ENCODE measurements at regions not wholly inside any gene's neighbourhood (a gene's known extent, or its start where the extent isn't known, plus 50 kb on each side); places are given as distances from the start of the nearest gene placed in this dataset.

DNA sequence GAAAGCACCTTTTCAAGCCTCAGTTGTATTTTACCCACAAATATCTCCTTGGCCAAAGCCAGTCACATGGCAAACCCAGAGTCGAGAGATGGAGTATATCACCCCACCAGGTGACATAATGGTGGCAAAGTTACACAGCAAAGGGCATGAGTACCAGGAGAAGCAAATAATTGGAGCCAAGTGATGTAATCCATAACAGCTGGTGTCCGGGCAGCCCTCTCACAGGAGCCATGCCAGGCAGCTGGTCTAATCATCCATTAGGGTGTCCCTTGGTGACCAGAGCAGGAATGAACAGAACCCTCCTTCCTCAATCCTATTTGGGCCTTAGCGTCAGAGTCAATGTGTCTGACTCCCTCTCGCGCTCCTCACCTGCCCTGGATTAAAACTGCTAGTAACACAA is 272.1 kb downstream of the LRFN2 start:
- in situ Hi-C loops (cut with HindIII; ENCODE audit: low sequenced_read_pairs), result no loop called here

- in situ Hi-C loops (cut with HindIII; ENCODE audit: low sequenced_read_pairs), result no loop called here
Measured at GRCh38 chr6:40313582-40313981, 273.6 kb downstream of the LRFN2 start.

DNA sequence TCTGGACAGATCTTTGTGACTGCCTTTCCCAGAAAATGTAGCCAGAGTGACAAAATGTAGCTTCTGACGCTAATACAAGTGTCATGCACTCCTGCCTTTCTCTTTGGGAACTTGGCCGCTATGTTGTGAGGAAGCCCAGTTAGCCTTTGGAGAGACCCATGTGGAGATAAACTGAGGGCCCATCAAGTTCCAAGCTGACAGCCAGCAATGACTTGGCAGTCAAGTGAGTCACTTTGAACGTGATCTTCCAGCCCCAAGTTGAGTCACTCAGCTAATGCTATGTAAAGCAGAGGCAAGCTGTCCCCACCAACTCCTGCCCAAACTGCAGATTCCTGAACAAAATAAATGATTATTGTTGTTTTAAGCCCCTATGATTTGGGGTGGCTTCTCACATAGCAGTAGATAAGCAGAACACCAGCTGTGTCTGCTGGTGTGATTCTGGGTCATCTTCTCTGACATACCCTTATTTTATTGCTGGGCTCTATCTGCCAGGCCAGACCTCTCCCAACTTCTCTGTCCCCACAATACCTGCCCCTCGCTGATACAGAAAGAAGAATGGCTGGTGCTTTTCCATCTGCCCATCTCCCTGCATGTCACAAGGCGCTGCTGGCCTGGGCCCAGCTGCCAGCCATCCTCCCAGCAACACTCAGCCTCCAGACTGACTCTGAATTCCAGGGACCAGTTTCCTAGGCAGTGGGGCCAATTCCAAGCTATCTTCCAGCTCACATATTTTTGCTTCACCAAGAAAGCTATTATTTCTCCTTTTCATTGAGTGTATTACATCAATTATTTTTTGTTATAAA is 274.8 kb downstream of the LRFN2 start:
- in situ Hi-C loops (cut with HindIII; ENCODE audit: low sequenced_read_pairs), result no loop called here

DNA sequence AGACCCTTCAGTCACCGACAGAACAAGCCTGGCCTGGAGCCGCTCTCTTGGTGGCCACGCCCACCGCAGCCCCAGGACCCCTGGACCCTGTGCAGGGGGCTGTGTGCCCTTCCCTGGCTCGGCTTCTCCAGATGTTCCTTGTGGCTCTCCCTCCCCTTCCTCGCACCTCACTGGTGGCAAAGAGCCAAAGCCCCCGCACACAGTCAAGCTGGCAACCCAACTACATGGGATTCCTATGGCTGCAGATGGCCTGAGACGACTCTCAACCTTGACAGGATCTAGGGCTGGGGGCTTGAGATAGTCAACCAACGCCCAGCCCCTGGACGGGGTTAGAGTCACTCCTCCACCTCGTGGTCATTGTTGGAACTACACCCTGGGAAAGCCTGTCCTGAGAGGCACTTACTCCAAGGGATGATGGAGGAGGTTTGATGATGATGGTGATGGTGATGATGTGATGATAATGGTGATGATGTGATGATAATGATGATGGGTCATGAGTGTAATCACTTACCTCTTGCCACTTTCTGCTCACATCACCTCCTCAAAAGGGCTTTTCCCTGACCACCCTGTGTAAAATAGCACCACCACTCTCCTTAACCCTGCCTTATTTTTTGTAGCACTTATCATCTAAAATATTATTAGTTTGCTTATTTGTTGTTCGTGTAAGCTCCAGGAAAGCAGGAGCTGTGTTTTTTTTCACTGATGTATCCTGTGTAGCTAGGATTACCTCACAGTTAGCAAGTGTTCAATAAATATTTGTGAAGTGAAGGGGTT is 278.4 kb downstream of the LRFN2 start:
- in situ Hi-C loops (cut with HindIII; ENCODE audit: low sequenced_read_pairs), result no loop called here

GRCh38 chr6:40307712-40308111 is 279.5 kb downstream of the LRFN2 start:
- in situ Hi-C loops (cut with HindIII; ENCODE audit: low sequenced_read_pairs), result no loop called here

DNA sequence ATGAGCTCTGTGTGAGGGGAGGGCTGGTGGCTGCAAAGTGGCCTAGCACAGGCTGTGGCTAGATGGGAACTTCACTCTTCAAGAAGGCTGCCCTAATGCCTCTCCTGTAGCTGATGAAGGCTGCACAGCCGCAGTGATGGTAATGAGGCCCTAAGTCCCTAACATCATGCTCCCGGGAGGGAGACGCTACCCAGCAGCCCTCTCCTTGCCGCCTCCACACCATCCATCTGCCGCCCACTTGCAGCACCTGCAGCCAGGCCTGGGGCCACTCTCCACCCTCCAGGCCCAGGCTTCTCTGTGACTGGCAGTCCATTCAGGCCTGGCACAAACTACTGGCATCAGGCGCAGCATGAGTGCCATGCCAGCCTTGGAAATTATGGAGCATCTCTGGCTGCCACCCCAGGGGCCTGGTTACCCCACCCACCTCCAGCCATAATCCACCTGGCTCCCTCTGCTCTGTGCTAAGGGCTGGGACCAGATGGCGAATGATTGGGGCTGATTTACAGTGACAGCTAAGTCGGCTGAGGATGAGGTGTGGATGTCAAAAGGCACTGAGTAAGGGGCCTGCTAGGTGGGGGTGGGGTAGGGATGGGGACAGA is 284.2 kb downstream of the LRFN2 start:
- in situ Hi-C loops (cut with HindIII; ENCODE audit: low sequenced_read_pairs), result no loop called here

GRCh38 chr6:40299681-40300080 is 287.5 kb downstream of the LRFN2 start:
- in situ Hi-C loops (cut with HindIII; ENCODE audit: low sequenced_read_pairs), result no loop called here

DNA sequence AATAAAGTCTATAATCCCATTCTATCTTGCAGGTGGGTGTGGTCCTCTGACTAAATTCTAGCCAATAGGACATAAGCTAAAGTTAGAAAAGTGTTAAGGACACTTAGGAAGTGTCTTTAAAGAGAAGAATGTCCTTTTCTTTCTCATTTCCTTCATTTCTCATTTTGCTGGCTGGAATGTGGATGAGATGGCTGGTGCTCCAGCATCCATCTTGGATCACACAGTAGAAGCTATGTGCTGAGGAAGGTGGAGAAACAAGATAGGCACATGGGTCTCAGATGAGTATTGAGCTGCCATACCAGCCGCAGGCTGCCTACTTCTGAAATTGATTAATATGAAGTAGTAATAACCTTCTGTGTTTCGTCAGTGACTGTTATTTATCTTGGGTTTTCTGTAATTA is 289.0 kb downstream of the LRFN2 start:
- in situ Hi-C loops (cut with HindIII; ENCODE audit: low sequenced_read_pairs), result no loop called here

DNA sequence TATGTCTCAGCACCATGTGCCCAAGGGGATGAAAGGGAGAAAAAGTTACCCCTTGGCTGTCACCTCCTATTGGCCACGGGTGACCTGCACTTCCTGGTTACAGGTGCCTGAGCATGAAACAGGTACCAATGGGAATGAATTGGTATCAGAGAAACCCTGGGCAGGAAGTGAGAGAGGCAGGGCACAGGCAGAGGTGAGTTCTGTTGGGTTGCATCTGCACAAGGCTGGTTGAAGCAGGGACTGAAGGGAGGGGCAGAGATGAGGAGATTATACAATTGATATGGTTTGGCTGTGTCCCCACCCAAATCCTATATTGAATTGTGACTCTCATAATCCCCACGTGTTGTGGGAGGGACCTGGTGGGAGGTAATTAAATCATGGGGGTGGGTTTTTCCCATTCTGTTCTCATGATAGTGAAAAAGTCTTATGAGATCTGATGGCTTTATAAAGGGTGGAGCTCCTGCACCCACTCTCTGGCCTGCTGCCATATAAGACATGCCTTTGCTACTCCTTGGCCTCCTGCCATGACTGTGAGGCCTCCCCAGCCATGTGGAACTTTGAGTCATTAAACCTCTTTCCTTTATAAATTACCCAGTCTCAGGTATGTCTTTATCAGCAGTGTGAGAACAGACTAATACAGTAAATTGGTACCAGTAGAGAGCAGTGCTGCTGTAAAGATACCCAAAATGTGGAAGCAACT is 291.8 kb downstream of the LRFN2 start:
- in situ Hi-C loops (cut with HindIII; ENCODE audit: low sequenced_read_pairs), result no loop called here

DNA sequence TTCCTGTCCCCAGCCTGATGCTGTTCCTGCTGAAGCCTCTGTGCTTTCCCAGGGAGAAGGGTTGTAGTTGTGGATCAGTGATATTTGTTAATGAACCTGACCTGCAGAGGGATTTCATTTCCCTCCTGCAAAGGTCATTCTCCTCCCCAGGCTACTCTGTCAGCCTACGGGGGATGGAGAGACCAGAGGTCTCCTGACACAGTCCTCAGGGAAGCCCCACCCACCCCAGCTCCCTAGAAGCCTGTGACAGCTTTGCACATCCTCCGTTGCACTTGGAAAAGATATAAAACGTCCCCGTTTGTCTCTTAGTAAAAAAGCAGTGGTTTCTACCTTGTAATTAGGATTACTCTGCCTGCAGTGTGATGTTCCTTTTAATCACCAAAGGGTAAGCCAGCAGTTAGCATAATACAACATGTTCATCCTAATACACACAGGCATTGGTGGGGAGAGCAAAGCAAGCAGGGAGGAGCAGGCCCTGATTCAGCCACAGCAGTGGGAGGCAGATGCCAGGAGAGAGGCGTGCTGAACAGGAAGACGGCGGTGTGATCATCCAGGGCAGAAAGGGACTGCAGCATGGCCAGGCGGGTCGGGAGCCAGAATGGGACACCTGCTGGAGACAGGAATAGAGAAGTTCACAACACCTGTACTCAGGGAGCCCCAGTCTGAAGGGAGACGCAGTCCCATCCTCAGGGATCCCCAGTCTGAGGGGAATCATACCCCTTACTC is 293.5 kb downstream of the LRFN2 start:
- in situ Hi-C loops (cut with HindIII; ENCODE audit: low sequenced_read_pairs), result no loop called here

- in situ Hi-C loops (cut with HindIII; ENCODE audit: low sequenced_read_pairs), result no loop called here
Measured at GRCh38 chr6:40293060-40293459, 294.1 kb downstream of the LRFN2 start.

DNA sequence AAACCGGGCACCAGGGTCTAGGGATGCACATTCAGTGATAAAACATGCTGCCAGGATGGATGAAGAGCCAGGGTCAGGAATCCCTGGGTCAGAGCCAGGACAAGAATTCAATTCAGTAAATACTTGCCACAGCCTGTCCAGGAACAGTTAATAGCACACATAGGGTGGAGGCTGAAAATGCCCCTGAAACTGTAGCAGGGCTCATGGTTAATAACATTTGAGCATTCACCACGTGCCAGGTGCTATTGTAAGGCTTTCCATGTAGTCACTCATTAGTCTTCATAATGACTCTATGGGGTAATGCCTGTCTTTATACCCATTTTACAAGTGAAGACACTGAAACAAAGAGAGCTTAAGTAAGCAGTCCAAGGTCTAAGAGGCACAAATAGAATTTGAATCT is 296.3 kb downstream of the LRFN2 start:
- in situ Hi-C loops (cut with HindIII; ENCODE audit: low sequenced_read_pairs), result no loop called here

- in situ Hi-C loops (cut with HindIII; ENCODE audit: low sequenced_read_pairs), result no loop called here
Measured at GRCh38 chr6:40288919-40289318, 298.2 kb downstream of the LRFN2 start.

- in situ Hi-C loops (cut with HindIII; ENCODE audit: low sequenced_read_pairs), result no loop called here
Measured at GRCh38 chr6:40287296-40287850, 299.8 kb downstream of the LRFN2 start.

DNA sequence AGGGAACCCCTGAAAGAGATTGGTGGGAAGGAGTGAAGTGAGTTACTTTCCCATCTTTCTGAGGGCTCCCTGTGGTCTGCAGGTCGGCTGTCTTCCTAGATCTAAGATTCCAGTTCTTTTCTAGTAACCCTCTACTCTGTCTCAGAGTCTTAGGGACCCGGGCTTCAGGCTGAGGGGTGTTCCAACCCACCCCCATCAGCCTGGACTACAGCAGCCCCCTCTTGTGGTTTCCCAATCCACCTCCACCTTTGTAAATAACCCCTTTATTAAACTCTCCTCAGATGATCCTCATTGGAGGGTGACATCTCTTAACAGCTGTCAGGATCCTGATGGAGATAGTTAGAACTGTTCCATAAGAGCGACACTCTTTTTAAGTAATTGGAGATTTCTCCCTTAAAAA is 300.4 kb downstream of the LRFN2 start:
- in situ Hi-C loops (cut with HindIII; ENCODE audit: low sequenced_read_pairs), result no loop called here

DNA sequence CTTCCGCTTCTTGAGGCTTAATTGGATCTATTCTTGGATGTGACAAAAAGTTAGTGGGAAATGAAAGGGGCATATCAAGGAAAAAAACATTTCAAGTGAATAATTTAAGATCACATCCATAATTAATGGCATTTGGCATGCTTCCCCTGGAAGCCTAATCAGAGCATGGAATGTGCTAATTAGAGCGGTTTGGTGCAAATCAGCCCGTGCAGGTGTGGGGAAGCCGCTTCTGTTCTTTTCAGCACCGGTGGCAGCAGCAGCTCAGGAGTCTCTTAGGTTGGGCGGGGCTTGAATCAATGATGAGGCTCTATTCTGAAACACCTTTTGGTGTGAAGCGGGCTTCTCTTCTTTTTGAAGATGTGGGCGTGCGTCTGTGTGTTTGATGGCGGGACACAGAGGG is 301.2 kb downstream of the LRFN2 start:
- in situ Hi-C loops (cut with HindIII; ENCODE audit: low sequenced_read_pairs), result no loop called here

GRCh38 chr6:40285535-40285934 is 301.6 kb downstream of the LRFN2 start:
- in situ Hi-C loops (cut with HindIII; ENCODE audit: low sequenced_read_pairs), result no loop called here

DNA sequence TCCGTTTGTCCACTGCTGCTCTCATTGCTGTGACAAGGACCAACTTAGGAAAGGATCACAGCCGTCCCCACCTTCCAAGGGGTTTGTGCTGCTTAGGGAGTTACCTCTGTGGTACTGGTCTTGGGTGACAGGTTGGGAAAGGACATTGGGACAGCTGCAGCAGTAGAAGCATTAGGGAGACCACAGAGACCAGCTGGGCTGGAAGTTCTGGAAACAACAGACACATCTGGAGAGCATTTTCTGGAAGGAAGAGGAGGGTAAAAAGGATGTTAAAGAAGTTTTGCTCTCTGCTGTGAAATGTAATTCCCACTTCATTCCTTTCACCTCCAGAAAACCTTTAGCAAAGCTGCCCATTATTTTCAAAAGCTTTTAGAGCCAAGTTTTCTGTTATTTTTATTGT is 304.2 kb downstream of the LRFN2 start:
- in situ Hi-C loops (cut with HindIII; ENCODE audit: low sequenced_read_pairs), result no loop called here

DNA sequence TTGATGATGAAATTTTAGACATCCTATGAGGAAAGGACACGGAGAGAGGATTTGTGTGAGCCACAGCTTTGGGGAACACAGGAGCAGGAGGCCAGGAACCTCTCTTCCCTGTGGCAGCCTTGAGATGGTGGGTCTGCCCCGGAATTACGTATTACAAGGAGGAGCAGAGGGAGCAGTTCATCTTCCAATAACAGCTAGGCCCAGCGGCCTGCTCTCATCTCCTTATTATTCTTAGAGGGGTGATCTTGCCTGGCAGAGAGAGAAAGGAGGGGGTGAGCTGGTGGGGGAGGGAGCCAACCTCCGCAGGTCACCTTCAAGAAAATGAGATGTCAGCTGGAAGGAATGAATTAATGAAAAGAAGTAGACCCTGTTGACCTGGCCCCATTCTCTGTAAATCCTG is 305.8 kb downstream of the LRFN2 start:
- in situ Hi-C loops (cut with HindIII; ENCODE audit: low sequenced_read_pairs), result no loop called here

GRCh38 chr6:40280231-40280630 is 306.9 kb downstream of the LRFN2 start:
- in situ Hi-C loops (cut with HindIII; ENCODE audit: low sequenced_read_pairs), result no loop called here

Data from DLD1 (cell line).